ENCODE measurements at regions not wholly inside any gene's neighbourhood (a gene's known extent, or its start where the extent isn't known, plus 50 kb on each side); places are given as distances from the start of the nearest gene placed in this dataset.
"Not testable (repeated sequence)": the region's sequence is repeated elsewhere in the genome, so short reads cannot be mapped to it uniquely, and the experiment has no call there.

DNA sequence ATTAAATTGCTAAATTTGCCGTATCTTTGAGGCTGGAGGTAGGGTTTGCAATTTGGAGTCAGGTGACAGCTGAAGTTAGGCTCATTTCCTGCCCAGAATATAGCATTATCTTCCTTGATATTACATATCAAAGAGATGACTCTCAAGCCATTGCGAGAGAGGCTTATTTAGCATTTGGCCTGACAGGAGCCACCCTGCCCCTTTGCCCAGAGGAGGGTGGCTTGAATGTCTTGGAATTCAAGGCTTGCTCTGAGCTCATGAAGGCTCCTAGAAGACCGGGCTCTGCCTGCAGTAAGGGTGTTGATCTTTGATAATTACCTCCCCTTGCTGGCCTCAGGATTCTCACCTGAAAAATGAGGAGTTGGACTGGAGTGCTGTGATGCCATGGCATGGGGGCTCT lies 251.4 kb upstream of the C2CD4B start:
- DNase-seq, result no peak
- peaks cover 64% of the 10 kb centered on the region for H3K4me1 ChIP-seq
- H3K4me3 ChIP-seq, result no peak overlapping the region
- H3K27me3 ChIP-seq (ENCODE audit: low read depth), result no peaks in the 10 kb centered on the region
- H3K9me3 ChIP-seq (replicated peaks), result no peaks in the 10 kb centered on the region
- TF ChIP-seq, protein P1, sequence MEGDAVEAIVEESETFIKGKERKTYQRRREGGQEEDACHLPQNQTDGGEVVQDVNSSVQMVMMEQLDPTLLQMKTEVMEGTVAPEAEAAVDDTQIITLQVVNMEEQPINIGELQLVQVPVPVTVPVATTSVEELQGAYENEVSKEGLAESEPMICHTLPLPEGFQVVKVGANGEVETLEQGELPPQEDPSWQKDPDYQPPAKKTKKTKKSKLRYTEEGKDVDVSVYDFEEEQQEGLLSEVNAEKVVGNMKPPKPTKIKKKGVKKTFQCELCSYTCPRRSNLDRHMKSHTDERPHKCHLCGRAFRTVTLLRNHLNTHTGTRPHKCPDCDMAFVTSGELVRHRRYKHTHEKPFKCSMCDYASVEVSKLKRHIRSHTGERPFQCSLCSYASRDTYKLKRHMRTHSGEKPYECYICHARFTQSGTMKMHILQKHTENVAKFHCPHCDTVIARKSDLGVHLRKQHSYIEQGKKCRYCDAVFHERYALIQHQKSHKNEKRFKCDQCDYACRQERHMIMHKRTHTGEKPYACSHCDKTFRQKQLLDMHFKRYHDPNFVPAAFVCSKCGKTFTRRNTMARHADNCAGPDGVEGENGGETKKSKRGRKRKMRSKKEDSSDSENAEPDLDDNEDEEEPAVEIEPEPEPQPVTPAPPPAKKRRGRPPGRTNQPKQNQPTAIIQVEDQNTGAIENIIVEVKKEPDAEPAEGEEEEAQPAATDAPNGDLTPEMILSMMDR (IDR thresholded peaks at IDR 0.05; ENCODE audit: borderline replicate concordance), result no peak
- no peak overlapping the region for H3K27ac ChIP-seq (replicated peaks)
- H3K36me3 ChIP-seq, result no peaks in the 10 kb centered on the region
- intact Hi-C loops (cut with micrococcal nuclease), result no loop called here

DNA sequence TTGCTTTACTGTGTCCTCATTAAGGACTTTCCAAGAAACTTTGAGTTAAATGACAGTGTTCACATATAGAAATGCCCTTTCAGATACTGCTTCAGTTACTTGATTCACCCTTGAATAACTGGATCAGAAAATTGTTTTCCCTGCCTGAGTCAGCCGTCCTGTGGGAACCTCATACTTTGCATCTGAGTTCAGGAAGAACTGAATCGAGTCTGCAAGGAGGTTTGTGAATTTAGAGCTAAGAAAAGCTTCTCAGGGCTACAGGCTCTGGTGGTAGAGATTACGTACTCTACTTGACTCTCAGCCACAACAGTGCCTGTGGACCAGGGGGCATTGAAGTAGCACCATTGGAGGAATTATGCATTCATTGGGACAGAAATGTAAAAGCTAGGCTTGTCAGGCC lies 252.4 kb upstream of the C2CD4B start:
- H3K36me3 ChIP-seq, result no peaks in the 10 kb centered on the region
- no peaks in the 10 kb centered on the region for H3K9me3 ChIP-seq (replicated peaks)
- no peak for DNase-seq
- H3K4me1 ChIP-seq, result peaks cover 58% of the 10 kb centered on the region
- H3K27me3 ChIP-seq (ENCODE audit: low read depth), result no peaks in the 10 kb centered on the region
- no peak overlapping the region for H3K27ac ChIP-seq (replicated peaks)
- TF ChIP-seq, protein P1 (IDR thresholded peaks at IDR 0.05; ENCODE audit: borderline replicate concordance), result no peak
- intact Hi-C loops (cut with micrococcal nuclease), result no loop called here
- H3K4me3 ChIP-seq, result no peak overlapping the region

DNA sequence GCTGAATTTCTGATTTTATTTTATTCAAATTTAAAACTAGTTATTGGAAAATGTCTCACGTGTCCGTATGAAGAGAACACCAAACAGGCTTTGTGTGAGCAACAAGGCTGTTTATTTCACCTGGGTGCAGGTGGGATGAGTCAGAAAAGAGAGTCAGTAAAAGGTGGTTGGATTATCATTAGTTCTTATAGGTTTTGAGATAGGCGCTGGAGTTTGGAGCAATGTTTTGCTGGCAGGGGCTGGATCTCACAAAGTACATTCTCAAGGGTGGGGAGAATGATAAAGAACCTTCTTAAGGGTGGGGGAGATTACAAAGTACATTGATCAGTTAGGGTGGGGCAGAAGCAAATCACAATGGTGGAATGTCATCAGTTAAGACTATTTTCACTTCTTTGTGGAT lies 253.4 kb upstream of the C2CD4B start:
- H3K4me1 ChIP-seq, result peaks cover 48% of the 10 kb centered on the region
- H3K36me3 ChIP-seq; H3K4me3 ChIP-seq; H3K27me3 ChIP-seq (ENCODE audit: low read depth); intact Hi-C loops (cut with micrococcal nuclease); H3K9me3 ChIP-seq (replicated peaks); DNase-seq; H3K27ac ChIP-seq (replicated peaks): not testable (repeated sequence)

GRCh38 chr15:62419192-62419591 lies 254.1 kb upstream of the C2CD4B start:
- no peak overlapping the region for H3K27ac ChIP-seq (replicated peaks)
- no peak for DNase-seq
- TF ChIP-seq, protein P1 (IDR thresholded peaks at IDR 0.05; ENCODE audit: borderline replicate concordance), result no peak
- H3K4me1 ChIP-seq, result peaks cover 41% of the 10 kb centered on the region
- no peak overlapping the region for H3K4me3 ChIP-seq
- intact Hi-C loops (cut with micrococcal nuclease), result no loop called here
- H3K36me3 ChIP-seq, result no peaks in the 10 kb centered on the region
- no peaks in the 10 kb centered on the region for H3K9me3 ChIP-seq (replicated peaks)
- H3K27me3 ChIP-seq (ENCODE audit: low read depth), result no peaks in the 10 kb centered on the region

DNA sequence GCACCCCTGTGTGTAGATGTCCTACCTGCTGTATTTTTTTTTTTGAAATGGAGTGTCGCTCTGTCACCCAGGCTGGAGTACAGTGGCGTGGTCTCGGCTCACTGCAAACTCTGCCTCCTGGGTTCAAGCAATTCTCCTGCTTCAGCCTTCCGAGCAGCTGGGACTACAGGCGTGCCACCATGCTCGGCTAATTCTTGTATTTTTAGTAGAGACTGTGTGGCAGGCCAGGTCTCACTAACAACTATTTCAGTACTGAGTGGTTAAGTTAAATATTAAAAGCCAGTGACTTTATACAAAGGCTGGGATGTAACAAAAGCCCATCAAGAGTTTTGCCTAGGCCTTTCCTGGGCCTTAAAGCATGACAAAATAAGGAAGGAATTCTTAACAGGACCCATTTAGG lies 255.3 kb upstream of the C2CD4B start:
- H3K27ac ChIP-seq (replicated peaks); H3K4me3 ChIP-seq; H3K27me3 ChIP-seq (ENCODE audit: low read depth); H3K9me3 ChIP-seq (replicated peaks); DNase-seq; H3K36me3 ChIP-seq; intact Hi-C loops (cut with micrococcal nuclease): not testable (repeated sequence)
- peaks cover 29% of the 10 kb centered on the region for H3K4me1 ChIP-seq

DNA sequence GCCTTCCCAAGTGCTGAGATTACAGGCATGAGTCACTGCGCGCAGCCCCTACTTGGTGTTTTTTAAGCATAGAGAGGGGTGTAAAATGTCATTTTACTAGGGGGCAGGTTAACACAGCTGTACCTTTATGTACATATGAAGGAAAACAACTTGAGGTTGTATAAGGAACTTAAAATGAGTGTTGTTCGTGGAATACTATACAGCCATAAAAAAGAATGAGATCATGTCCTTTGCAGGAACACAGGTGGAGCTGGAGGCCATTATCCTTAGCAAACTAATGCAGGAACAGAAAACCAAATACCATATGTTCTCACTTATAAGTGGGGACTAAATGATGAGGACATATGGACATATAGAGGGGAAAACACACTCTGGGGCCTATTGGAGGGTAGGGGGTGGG lies 256.2 kb upstream of the C2CD4B start:
- TF ChIP-seq, protein P1 (IDR thresholded peaks at IDR 0.05; ENCODE audit: borderline replicate concordance), result no peak
- DNase-seq, result no peak
- Histone ChIP-seq H3K27me3 (ENCODE audit: low read depth) (no peaks in the 10 kb centered on the region), H3K9me3 (replicated peaks) (no peaks in the 10 kb centered on the region), H3K36me3 (no peaks in the 10 kb centered on the region), H3K27ac (replicated peaks) (no peak overlapping the region), H3K4me3 (no peak overlapping the region), H3K4me1 (peaks cover 25% of the 10 kb centered on the region)
- intact Hi-C loops (cut with micrococcal nuclease), result no loop called here

DNA sequence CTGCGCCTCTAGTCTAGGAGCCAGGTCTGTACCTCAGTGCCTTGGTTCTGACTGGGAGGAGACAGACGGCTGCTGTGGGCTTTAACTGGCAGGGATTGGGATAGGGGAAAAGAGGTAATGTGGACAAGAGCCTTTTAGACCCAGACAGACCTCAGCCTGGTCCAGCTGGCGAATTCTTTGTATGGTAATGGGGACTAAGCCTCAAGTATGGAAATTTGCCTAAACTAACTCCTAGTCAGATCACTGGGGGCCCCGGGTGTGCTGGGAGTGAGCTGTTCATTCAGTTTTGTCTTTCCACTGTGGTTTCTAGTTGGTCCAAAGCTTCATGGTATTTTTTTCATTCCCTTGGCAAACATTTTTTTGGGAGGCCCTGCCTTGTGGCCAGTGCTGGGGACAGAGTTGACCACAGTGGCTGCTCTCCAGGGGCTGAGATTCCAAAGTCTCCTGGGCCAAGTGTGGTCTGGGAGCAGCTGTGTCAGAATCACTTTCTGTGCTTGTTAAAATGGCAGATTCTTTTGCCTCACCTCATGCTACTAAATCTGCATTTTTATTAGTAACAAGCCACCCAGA lies 261.4 kb upstream of the C2CD4B start:
- intact Hi-C loops (cut with micrococcal nuclease), result no loop called here
- no peaks in the 10 kb centered on the region for H3K9me3 ChIP-seq (replicated peaks)
- DNase-seq, result no peak
- H3K36me3 ChIP-seq, result no peaks in the 10 kb centered on the region
- no peak overlapping the region for H3K27ac ChIP-seq (replicated peaks)
- H3K27me3 ChIP-seq (ENCODE audit: low read depth), result no peaks in the 10 kb centered on the region
- H3K4me3 ChIP-seq, result no peak overlapping the region
- peaks cover 36% of the 10 kb centered on the region for H3K4me1 ChIP-seq
- TF ChIP-seq, protein P1 (IDR thresholded peaks at IDR 0.05; ENCODE audit: borderline replicate concordance), result no peak
